Inferior parietal cortex (tissue), 1 donor: ENCODE measurements at regions not wholly inside any gene's neighbourhood (a gene's known extent, or its start where the extent isn't known, plus 50 kb on each side); places are given as distances from the start of the nearest gene placed in this dataset.

Experiments
- DNase-seq: peaks from one replicate; pipeline ENCODE4 v3.0.0-alpha.2; 2016; ENCODE audit errors: extremely low spot score

GRCh38 chr4:174438711-174439110 lies 83.6 kb downstream of the HPGD start:
- no peak for DNase-seq

DNA sequence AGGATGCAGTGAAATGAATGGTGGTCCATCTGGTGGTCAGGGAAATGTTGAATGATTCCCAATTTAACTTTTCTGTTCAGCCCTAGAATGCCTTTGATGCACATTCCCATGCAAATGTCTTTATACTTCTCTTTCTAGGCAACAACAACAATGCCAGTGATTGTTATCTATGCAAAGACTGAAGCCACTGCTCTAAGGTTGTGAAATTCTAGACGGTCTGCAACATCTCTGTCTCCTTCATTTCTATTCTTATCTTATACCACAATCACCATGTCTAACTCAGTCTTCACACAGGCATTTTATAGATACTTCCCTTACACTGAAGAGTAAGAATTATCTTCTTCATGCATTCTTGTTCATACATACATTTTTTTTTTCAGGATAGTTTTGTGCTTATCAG lies 84.5 kb downstream of the HPGD start:
- no peak for DNase-seq

DNA sequence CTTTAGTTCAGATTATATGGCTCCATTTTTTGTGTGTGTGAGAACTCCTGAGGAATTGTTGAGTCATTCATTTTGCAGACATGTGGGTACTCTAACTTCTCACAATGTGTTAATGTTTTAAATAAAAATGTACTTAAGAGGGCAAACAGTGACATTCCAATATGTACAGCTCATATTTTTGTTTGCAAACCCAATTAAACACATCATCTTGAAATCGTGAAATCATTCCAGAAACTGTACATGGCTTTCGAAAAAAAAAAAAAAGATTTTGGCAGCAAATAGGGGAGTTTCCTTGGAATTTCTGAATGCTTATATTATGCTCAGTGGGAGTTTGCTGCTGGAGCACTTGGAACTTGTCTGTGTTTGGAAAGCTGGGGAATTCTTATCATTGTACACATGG lies 85.0 kb downstream of the HPGD start:
- no peak for DNase-seq

DNA sequence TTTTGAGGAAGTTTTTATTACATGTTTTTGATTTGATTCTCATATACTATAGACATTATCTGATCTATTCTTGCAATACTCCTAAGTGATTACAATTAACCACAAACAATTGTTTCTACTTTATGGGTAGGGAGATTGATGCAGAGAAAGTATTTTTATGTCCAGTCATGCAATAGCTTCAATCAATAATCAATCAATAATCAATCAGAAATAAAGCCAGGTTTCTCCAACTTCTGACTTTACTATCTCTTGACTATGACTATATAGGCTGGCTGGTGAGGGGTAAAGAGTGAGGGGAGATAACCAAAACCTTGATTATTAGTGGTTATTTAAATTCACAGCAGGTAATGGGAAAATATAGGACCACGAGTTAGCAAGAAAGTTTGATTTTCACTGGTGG lies 85.9 kb downstream of the HPGD start:
- DNase-seq = no peak

DNA sequence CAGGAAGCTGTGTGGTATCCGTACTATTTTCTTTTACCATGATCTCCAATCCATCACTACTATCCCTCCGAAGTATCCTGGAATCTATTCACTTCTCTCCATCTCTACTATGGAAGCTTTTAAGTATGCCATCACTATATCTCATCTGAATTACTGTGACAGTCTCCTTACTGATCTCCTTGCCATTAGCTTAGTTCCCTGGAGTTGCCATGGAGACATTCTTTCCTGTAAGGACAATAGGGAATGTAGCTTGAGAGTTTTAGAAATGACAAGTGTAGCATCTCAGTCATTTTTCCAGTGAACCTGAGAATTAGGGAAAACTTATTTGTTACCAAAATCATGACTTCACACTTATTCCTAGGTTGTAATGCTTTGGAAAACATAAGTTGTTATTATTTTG lies 86.3 kb downstream of the HPGD start:
- no peak for DNase-seq

GRCh38 chr4:174434455-174434854 lies 87.8 kb downstream of the HPGD start:
- no peak for DNase-seq

DNA sequence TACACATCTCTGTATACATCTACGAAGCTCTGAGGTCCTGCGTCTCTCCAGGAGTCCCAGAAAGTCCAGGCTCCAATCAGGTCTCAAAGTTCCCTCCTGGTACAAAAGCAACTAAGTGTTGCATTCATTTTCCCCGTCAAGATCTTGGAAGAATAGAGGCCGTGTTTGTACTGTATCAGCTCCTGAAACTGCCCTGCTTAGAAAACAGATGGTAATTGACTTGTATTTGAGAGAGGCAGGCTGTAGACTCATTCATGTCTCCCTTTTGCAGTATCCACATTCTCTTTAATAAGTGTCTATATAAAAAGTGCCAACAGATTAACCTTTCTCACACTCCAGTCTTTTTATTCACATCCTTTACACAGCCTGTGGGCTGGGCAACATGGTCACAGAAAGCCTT lies 91.7 kb downstream of the HPGD start:
- DNase-seq = no peak

DNA sequence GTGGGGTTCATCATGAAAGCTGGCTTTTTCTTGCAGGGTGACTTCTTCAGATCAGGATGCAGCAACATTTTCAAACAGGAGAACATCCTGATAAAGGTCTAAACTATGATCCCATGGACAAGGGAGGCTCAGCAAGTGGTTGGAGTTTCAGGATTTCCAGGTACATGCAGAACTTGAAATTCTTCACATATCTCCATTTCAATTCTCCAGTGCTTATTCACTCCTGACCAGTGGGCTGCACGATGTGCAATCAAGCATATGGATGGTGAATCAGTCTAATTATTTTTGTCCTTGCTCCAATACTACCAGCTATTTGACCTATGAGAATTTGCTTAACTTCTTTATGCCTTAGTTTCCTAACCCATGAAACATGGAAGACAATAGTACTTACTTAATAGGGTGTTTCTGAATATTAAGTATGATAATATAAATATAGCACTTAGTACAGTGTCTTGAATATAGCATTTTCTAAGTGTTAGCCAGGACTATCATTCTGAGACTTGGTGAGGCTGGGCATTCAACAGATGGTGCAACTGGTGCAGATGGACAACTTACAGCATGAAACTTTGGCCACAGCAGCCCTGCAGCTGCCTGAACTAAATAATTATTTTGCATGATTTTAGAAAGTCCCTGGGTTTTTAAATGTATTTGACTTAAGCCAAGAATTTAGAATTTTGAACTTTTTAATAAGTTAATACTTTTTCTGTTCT lies 92.4 kb downstream of the HPGD start:
- no peak for DNase-seq

DNA sequence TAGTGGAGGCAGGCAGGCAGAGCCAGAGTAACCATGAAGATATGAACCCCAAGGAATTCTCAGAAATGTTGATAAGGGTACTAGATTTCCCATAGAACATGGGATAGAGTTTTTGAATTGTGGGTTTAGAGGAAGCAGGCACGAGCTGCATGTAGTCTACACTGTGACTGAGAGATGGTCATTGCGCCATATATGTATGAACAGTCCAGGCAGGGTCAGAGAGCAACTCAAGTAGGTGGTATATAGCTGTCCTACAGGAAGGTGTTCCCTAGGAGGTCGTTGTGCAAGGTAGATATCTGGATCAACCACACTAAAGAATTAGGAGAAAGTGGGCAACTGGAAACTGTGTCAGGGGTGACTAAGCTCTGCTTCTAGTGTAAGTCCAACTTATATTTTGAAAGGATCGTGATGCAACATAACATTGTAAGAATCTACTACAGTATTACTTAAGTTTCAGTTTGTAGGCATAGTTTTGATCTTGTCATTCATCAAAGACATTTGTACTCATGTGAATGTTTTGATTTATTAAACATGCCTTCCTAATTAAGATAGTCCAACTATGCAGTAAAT lies 94.6 kb downstream of the HPGD start:
- DNase-seq = no peak

DNA sequence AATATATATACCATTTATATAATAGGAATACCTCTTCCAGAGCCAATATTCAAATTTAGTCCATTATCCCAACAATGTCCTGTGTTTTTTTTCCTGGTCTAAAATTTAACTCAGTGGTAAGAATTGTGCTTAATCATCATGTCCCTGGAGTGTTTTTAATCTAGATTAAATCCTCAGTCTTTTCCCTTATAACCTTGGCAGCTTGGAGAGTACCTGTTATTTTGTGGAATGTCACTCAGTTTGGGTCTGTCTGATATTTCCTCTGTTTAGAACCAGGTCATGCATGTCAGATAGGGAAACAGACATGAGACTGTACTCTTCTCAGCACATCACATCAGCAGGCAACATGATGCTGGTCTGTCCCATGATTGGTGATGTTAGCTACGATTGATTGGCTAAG lies 96.6 kb downstream of the HPGD start:
- DNase-seq = no peak

DNA sequence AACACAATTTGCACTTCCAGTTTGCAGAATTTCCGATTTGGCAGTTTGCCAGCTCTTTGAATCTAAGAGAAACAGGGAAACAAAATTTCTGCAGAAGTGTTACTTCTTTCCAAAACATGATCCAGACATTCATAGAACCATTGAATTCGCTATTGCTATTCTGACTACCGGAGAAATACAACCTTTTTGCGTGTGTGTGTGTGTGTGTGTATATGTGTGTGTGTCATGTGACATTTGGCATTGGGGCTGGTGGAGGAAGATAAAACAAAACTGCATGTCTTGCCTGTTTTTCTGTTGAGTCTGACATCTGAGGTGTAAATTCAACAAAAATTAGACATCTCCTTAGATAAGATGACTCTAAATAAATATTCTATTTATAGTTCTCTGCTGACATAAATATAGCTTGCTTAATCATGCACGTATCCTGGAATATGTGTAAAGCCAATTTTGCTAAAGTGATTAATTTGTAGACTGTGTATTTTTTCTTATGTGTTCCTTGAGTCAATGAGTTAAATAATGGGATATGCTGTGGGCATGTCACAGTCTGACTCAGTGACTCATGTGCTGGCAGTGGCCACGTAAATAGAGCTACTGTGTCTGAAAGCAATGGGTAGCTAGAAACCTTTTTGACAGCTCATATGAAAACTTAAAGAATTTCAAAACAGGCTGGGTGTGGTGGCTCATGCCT lies 98.9 kb downstream of the HPGD start:
- DNase-seq = no peak

DNA sequence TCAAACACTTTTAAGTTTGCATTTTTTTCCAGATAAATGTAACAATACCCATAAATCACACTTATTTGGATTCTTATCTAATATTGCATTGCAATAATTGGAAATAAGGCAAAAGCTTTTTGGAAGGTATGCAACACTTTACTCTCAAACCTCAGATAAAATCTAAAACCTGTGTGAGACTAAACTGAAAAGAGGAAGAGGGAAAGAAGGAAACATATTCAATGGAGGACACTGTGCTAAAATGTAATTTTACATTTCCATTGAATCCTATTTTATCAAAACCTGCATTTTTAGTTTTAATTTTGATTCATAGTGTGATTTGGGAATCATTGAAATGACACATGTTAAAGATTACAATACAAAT lies 99.4 kb downstream of the HPGD start:
- DNase-seq = peak; percentile 39

- DNase-seq = no peak
These were observed 102.0 kb downstream of the HPGD start for GRCh38 chr4:174420316-174420715.

DNA sequence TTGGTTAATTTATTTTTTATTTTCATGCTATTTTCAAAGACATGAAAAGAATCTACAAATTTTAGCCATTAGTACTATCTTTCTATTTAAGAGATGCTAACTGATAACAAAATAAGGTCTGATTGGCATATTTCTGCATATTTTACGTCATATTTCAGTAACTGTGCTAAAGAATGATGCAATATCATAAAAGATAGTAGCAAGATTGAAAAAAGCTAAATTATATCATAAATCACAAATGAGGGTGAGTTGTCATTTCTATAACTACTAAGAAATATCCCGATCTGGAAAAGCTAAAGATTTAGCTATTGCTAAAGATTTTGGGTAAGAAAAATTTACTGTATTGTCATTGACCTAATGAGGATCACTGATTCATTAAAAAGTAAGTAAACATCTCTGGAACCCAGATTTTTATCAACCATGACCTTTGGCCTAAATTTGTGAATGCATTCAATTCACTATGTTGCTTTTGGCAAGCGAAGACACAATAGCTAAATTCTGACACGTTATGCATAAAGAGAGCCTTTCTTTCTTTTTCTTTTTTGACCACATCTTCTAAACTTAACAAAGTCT lies 103.6 kb downstream of the HPGD start:
- no peak for DNase-seq

- DNase-seq = no peak
These were observed 113.3 kb downstream of the HPGD start for GRCh38 chr4:174408841-174409552.

- no peak for DNase-seq
These were observed 115.9 kb downstream of the HPGD start for GRCh38 chr4:174406383-174406782.

- no peak for DNase-seq
These were observed 116.4 kb downstream of the HPGD start for GRCh38 chr4:174405923-174406322.

GRCh38 chr4:174404677-174405076 lies 117.6 kb downstream of the HPGD start:
- DNase-seq = no peak

GRCh38 chr4:174403177-174403543 lies 119.1 kb downstream of the HPGD start:
- no peak for DNase-seq

GRCh38 chr4:174402470-174403176 lies 118.9 kb downstream of the CEP44 start:
- DNase-seq = no peak

GRCh38 chr4:174401471-174402130 lies 117.9 kb downstream of the CEP44 start:
- no peak for DNase-seq
